LHCN-M2 (cell line): ENCODE measurements at regions not wholly inside any gene's neighbourhood (a gene's known extent, or its start where the extent isn't known, plus 50 kb on each side); places are given as distances from the start of the nearest gene placed in this dataset.

Experiments used
- DNase-seq: peaks from one replicate; pipeline ENCODE4 v3.0.0-alpha.2; 2012; ENCODE audit warnings: low read depth

GRCh38 chr15:31510057-31510456 is 183.4 kb downstream of the KLF13 start:
- DNase-seq = no peak

- DNase-seq = no peak
These were observed 185.2 kb downstream of the KLF13 start for GRCh38 chr15:31511707-31512310.

- DNase-seq = no peak
These were observed 186.5 kb downstream of the KLF13 start for GRCh38 chr15:31513178-31513577.

- no peak for DNase-seq
These were observed 189.8 kb downstream of the KLF13 start for GRCh38 chr15:31516440-31516839.

- DNase-seq = no peak
These were observed 190.2 kb downstream of the KLF13 start for GRCh38 chr15:31516874-31517273.

GRCh38 chr15:31517711-31518110 is 191.1 kb downstream of the KLF13 start:
- no peak for DNase-seq

GRCh38 chr15:31522028-31522427 is 195.4 kb downstream of the KLF13 start:
- no peak for DNase-seq

- DNase-seq = no peak
These were observed 196.5 kb downstream of the KLF13 start for GRCh38 chr15:31523027-31523654.

GRCh38 chr15:31523655-31524049 is 197.0 kb downstream of the KLF13 start:
- DNase-seq = no peak

GRCh38 chr15:31525185-31525695 is 198.6 kb downstream of the KLF13 start:
- no peak for DNase-seq

- no peak for DNase-seq
These were observed 199.5 kb downstream of the KLF13 start for GRCh38 chr15:31525988-31526665.

- no peak for DNase-seq
These were observed 200.5 kb downstream of the KLF13 start for GRCh38 chr15:31526916-31527690.

GRCh38 chr15:31528846-31529245 is 202.2 kb downstream of the KLF13 start:
- no peak for DNase-seq

GRCh38 chr15:31537770-31538592 is 211.3 kb downstream of the KLF13 start:
- DNase-seq = no peak

GRCh38 chr15:31540633-31541032 is 214.0 kb downstream of the KLF13 start:
- no peak for DNase-seq

GRCh38 chr15:31544361-31544760 is 217.7 kb downstream of the KLF13 start:
- no peak for DNase-seq

- DNase-seq = no peak
These were observed 218.6 kb downstream of the KLF13 start for GRCh38 chr15:31545257-31545656.

- DNase-seq = no peak
These were observed 223.8 kb downstream of the KLF13 start for GRCh38 chr15:31550211-31550977.

GRCh38 chr15:31551323-31551722 is 224.7 kb downstream of the KLF13 start:
- no peak for DNase-seq

- no peak for DNase-seq
These were observed 226.0 kb downstream of the KLF13 start for GRCh38 chr15:31552482-31553099.
